Liver (tissue), 2 donors: ENCODE measurements at regions not wholly inside any gene's neighbourhood (a gene's known extent, or its start where the extent isn't known, plus 50 kb on each side); places are given as distances from the start of the nearest gene placed in this dataset.

Experiments used
- CTCF ChIP-seq: fragments of 150-350 bp; IDR thresholded peaks from 2 replicates; pipeline ENCODE4 v1.5.1; 2017; ENCODE audit warnings: improper control_type of control experiment, low read depth, low read length; ENCODE audit not compliant: missing input control
- FOXA1 ChIP-seq: IDR thresholded peaks from 2 replicates; pipeline ENCODE4 v1.6.1; 2016; ENCODE audit warnings: antibody characterized with exemption
- donor health status: healthy.

- TF ChIP-seq FOXA1, result no peak
- TF ChIP-seq CTCF, result no peak
These were observed 763.1 kb downstream of the UQCRFS1 start for GRCh38 chr19:28449803-28450202.
